ENCODE measurements at regions not wholly inside any gene's neighbourhood (a gene's known extent, or its start where the extent isn't known, plus 50 kb on each side); places are given as distances from the start of the nearest gene placed in this dataset.

DNA sequence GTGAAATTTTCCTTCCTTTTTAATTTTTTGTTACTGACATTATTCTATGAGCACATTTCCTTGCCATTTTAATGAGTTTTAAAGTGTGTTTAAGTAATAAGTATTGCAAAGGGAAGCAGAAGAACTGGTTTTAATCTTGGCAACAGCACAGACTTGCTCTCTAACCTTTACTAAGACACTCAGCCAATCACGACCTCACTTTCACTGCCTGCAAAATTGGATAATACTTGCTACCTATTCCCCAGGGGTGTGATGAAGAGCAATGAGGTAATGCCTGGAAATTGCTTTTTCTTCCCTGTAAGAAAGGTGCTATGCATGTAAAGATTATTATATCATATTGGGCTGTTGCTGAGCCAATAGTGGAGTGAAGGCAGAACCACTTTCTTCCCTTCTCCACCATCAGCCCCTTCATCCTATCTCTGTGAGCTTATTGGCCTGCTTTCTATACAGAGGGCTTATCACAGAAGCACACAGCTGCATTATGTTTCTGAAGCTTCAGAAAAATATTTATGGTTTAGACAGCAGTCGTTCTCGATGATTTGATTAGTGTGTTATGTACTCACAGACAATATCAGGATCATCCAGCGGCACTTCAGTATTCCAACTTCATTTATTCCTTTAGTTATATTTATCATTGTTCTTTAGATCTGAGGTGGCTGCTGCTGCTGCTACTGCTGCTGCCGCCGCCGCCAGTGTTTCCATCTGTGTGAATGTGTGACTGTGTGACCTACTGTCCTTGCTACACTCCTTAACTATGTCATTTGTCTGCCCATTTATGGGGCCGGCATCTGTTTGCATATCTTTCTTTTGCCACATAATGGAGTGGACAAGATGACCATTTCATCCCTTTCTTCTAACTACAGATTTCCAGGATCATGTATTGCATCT lies 255.1 kb downstream of the C4orf33 start:
- no peak for FAIRE-seq

DNA sequence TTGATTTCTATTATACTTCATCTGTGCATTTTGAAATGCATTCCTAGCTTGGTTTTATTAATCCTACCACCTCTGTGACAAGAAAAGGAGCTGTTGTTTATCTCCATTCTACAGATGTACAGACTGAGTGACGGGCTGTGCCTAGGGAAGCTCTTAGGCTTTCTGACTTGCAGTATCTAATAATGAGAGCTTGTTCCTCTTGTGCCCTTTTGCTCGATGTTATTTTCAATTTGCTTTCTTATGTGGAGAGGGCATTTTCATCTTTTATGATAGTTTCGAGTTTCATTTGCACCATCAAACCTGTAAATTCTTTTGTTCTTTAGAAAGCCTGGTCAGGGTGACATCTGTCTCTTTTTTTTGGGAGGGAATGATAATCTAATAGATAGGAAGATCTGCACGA lies 256.5 kb downstream of the C4orf33 start:
- no peak for FAIRE-seq

DNA sequence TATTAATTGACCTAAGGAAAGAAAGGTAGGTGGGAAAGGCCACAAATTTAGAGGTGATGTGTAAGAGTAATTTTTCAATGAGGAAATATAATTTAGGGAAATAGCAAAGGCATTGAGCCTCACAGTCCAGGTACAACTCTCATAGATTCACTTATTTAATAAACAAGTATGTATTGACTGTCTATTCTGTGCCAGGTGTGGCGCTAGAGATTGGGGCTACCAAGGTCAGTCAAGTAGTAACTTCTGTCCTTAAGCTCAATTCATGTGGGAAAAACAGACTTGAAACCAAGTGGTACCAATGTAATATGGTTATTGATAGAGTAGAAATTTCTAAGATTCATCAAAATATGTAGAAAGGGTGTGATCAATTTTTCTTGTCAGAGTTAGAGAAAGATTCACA lies 257.5 kb downstream of the C4orf33 start:
- no peak for FAIRE-seq

DNA sequence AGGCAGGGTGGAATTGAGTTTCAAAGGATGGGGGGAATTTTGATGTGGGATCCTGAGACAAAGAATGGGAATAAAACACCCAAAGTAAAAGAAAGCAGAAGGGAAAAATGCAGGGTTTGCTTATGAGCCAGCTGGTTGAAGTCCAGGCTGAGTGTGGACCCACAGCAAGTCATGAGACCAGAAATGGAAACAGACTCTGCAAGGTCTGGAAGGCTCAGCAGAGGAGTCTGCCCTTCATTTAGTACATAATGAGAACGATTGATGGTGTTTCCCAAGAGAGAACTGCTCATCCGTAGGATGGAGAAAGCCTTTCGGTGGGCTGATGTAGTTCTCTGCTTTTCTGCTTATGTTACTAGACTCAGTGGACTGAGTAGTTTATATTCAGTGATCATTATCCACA lies 259.1 kb downstream of the C4orf33 start:
- FAIRE-seq, result no peak

DNA sequence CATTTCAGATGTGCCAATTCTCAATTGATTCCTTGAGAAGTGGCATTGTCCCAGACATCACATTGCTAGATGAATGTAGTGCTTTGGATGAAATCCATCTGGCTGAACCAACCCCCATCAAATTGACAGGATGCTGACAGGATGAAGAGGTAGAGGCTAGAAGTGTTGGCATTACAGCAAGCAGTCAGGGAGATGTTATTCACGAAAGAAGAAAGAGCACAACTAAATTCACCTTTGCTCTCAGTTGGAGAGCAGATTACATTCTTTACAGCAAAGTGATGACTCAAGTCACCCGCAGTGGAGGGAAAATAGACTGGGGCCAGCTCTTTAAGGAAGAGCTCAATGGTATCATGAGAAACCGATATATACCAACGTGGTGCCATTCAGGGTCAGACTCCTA lies 259.6 kb downstream of the C4orf33 start:
- FAIRE-seq, result no peak

DNA sequence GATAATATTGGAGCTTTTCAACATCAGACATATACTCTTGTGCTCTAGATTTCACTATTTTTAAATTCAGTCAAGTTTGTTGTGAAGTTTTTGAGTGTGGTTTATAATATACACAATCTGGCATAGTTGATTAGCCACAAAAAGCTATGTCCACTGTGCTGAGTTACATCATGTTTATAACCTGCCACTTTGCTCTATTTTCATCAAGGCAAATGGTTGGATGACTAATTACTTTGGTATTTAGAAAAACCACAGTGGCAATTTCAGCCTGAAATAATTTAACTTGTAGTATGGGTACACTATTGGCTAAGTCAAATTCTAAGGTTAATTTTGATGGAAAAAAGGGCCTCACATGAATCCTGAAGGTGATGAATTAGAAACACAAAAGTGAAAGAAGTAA lies 262.6 kb downstream of the C4orf33 start:
- FAIRE-seq, result no peak

DNA sequence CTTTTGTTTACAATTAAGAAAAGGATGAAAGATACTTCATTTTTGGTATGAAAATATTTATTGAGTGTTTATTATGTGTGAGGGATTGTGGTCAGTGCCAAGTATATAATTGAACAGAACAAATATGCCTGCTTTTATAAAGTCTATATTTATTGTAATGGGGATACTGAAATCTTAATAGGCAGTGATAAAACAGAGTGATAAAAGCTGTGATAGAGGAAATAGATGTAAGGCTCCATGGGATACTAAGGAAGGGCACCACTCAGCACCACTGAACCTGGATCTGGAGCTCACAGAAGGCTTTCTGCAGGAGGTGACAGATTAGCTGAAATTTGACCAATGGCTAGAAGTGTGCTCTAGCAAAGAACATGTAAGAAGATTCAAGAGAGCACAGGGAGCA lies 263.5 kb downstream of the C4orf33 start:
- FAIRE-seq, result no peak

DNA sequence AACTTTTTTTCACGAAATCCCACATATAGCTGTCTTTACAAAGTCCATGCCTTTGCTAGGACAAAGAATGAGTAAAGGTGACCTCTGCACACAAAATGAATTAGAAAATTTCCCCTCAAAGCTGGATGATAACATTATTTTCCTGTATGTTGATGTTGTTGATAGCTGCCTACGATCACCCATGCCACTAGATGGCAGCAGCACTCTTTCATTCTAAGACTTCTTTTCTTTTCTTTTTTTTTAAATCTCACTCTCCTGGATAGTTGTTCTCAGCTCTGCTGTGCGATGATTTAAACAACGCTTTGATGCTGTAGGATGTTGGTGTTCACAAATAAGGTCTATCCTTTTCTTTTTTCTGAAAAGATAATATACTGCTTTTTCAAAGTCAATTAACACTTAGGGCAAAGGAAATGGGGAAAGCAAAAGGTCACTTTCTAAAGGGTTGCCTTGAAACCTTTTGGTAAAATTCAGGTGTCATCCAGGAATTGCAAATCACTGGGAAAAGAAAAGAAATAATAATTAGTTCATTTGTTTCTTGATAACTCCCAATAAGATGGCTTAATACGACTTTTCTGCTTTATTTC lies 266.8 kb downstream of the C4orf33 start:
- peak; percentile 75 for FAIRE-seq

DNA sequence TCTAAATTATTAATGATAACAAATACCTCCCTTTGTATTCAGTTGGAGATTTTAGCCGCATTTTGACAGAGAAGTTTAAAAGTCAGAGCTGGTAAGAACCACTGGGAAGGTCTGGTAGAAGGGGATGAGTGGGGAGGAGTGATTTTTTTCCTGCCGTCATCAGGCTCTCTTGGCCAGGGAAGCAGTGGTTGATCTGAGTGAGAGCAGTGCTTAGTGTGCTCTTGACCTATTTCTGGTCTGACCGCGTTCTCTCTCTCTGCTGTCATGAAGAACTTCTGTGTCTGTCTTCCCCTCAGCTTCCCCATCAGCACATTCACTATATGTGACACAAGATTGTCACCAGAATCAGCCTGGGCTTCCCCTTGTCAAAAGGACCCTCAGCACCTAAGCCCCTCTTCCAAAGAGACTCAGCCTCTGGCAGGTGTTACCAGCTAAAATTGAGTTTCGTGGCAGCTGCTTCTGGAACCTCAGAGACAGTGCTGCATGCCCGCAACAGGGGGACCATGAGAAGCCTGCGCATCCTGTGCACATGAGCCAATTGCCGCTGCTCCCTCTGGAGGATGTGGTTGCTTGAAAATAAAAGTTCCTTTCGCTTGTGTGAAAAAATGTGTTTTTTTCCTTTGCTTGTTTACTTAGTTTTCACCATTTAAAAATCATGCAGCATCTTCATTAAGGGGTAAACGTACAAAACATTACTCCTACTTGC lies 268.9 kb downstream of the C4orf33 start:
- FAIRE-seq, result no peak

DNA sequence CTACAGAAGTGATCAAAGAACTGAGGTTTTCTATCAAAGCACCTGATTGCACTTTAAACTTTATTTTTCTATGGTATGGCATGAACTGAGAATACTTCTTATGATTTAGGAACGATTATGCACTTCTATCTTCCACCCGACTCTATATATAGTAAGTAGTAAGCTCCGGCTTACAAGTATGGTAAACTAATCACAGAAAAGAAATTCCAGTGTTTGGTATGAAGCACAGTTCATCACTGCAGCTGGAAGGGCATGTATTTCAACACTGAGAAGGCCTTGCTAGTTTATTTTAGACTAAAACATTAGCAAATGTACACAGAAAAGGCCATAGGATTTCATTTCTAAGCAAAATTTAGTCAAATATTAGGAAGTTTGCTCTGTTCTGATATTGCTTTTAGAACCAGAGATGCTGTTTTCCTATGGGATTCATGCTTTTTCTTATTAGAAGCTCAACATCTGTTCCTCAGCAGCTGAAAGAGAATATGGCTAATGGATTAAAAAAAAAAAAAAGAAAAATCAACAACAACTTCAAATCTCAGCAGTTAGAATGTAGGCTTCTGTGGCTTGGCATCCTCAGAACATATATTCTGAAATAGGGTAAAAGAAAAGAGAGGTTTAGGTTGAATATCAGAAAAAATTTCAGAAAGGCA lies 273.5 kb downstream of the C4orf33 start:
- FAIRE-seq, result no peak

DNA sequence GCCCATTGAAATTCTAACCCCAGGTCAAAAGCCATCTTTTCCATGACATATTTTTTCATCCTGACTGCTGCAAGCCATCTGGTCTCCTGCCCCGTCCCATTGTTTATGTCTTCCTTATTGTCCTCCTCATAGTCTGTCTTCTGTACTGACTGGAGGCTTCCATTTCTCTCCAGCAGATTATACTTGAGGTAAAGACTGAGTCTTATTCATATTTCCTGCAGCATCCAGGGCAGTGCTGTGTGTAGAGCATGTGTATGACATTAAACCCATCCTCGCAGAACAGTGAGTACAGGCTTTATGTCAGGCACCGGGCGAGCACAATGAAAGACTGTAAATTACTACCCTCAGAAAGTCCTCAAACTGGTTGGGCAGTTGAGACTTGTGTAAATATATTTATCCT lies 275.1 kb downstream of the C4orf33 start:
- FAIRE-seq, result no peak

DNA sequence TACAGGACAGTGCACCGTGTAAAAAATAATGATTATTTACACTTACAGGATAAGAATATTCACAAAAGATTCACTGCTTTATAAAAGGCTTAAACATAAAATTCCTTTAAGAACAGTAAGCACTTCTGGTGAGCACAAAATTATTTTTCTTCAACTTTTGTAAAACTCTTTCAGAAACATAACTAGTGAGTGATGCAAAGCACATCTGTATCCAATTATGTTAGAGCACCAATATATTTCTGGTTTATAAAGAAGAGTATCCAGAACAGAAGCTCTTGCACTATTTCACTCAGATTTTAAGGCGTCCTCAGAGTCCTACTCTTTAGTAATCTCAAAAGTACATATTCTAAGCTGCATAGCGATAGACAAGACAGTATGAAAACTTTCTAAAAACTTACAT lies 276.0 kb downstream of the C4orf33 start:
- FAIRE-seq, result no peak

DNA sequence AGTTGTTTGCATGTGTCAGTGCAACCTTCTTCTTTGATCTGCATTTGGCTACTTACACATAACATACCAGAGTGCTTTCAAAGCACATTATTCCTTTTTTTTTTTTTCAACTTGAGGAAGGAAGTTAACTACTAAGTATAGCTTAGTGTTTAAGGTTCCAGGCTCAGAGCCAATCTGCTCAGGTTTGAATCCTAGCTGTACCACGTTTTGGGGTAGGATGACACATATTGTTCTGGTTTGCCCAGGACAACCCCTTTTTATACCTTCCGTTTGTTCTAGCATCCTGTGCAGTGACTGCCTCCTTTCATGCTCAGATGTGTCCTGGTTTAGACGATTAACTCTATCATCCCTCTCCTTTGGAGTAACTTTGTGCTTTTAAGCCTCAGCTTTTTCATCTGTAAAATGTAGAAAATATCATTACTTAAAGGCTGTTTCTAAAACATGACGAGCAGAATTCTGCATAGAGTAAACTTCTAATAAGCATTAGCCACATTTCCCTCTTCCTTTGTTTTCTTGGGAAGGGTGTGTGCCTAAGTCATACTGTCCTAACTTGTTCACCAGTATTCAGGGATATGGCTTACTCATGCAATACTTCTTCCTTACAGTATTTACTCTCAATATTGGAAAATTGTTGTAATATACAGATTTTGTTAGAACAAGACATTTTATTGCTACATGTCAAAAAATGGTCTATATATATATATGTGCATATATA lies 281.3 kb downstream of the C4orf33 start:
- no peak for FAIRE-seq

DNA sequence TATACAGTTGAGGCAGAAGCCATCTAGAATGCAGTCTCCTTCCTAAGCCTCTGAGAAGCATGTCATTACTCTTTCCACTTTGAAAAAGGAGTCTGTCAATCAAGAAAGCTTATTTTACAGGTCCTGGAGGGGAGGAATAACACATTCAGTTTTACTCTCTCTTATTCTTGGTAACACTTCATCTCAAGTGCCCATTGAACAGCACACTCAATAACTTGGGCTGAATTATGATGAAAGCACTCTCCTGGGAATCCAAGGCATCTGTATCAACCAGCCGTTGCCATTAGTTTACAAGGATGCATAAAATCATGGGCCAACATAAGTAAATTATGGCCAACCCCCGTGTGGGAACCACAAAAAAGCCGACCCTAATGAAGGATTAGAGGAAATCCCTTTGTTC lies 282.4 kb downstream of the C4orf33 start:
- no peak for FAIRE-seq

DNA sequence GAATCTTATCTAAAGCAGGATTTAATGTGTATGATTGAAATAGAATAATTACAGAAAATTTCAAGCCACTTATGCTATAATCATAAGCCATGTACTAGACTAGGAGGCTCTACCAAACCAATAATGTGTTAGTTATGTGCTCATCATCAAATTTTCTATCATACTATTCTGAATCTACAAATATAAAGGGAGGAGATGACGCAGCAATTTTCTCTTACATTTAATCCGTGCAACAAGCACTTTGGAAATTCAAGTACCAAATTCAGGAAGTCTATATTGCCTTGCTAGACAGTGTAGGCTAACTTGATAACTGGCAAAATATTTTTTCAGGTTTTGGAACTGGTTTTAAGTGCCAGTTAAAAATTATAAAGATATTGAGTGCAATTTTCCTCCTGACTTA lies 283.5 kb downstream of the C4orf33 start:
- no peak for FAIRE-seq

DNA sequence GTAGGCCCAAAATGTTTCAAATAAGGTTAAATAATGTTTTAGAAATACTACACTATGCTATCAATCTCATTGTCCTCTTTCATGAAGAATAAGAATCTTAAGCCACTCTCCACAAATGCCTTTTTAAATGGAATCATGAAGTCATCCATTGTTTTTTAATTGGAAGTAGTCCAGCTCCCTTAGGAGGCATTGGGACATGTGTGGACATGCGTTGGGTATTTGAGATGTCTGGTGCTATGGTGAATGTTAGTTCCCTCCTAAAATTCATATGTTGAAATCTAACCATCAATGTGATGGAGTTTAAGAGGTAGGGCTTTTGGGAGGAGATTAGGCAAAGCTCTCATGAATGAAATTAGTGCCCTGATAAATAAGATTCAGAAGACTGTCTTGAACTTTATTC lies 289.0 kb downstream of the C4orf33 start:
- no peak for FAIRE-seq

DNA sequence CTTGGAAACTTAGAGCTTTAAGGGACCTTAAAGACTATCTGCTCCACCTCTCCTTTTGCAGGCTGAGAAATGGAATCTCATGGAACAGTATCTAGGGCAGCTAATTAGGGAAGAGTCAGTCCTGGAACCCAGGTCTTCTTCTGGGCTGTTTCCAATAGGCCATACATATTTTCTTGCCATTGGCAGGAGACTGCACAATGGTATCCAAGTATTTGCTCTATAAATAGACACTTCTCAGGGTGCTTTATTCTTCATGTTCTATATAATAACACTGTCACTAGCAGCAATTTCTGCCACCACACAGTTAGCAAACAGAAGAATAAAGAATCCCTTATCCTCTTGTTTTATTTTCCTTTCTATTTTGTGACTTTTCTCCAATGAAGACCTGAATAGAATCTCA lies 291.7 kb downstream of the C4orf33 start:
- no peak for FAIRE-seq

DNA sequence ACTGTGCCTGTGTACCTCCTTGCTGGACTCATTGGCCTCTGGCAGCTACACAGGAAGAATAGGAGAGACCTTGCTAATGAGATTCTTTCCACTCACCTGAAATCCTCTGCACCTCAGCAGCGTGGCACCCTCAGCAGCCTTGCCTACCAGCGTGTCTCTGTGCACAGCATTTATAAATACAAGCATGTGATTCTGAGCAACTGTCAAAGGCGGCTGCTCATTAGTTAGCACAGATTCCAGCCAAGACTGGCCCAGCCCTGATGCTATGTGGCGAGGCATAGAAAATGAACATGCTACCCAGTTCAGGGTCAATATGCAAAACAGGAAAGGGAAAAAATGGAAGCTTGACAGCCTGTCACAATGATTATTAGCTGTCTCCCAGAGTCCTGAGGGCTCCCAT lies 298.0 kb downstream of the C4orf33 start:
- no peak for FAIRE-seq

DNA sequence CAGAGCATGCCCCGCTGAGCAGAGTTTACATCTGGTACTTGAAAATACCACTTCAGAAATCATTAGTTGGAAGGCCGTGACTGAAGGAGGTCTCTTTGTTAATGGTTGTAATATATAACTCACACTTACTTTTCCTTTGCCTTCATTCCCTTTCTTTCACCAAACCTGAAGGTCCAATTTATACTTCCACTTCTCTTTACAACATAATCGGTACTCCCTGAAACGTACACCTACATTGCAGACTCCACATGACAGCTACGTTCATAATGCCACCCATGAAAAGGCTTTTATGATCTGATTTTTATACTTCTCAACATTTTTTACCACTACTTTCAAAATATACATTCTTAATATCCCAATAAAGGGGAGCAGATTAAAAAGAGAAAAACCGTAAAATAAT lies 298.7 kb downstream of the C4orf33 start:
- FAIRE-seq, result no peak

DNA sequence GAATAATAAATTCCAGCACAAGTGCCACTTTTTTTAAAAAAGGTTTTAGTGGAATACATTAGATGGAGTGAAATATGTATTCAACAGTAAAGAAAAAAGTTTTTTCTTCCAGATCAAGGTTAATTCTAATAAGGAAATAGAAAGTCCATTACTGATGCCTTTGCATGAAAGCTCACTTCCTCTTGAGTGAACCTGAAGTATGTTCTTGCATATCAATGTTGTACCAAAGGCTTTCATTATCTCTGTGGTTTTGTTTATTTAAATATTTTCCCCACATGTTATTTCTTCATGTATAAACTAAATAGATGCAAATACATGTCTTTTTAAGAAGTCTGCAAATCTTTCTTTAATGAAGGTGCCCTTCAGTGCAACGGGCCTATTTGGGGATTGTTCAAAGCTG lies 307.9 kb downstream of the C4orf33 start:
- FAIRE-seq, result no peak

DNA sequence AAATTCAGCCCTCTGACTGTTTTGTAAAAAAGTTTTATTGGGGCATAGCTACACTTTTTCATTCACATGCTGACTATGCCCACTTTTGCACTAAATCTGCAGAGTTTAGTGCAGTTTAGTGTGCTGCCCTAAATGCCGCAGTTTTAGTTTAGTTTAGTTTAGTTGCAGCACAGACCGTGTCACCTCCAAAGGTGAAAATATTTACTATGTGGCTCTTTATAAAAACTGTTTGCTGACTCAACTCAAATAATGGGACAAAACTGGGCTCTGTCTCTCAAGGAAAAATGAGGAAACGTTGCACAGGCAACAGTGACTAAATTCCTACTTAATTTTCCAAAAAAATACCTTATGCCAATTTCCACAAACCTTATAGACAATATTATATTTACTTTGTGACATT lies 314.2 kb downstream of the C4orf33 start:
- FAIRE-seq, result no peak

DNA sequence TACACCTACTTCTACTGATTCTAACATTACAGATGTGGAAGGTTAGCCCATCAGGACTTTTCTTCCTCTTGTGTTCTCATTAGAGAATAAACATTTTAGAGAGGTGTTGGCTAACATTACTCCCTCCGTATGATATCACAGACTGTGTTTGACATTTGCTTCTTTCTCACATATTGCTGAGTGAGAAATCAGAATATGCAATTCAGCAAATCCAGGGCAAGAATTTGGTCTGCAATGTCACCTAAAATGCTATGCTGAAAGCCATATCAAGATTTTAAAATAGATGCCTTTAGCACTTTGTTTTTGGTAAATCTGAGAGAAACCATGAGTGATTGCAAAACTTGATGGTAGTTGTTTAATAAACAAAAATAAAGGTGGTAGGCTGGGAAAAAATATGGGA lies 319.1 kb downstream of the C4orf33 start:
- no peak for FAIRE-seq

DNA sequence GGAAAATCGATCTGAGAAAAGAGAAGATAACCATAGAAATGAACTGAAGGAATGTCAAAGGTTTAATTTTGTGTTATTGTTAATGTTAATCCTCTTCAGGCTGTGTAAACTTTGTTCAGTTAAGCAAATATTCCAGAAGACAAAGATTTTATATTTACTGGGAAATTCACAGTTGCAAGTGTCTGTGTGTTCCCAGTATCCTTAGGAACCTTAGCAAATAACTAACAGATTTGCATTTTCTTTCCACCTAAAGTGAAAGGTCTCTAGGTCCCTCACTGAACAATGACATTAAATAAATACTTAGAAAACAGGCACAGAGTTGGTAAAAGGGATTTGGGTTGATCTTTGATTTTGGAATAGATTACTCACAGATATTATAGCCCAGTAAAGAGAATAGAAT lies 324.7 kb downstream of the C4orf33 start:
- FAIRE-seq, result no peak
